ELF-1 (cell line): ENCODE measurements at regions not wholly inside any gene's neighbourhood (a gene's known extent, or its start where the extent isn't known, plus 50 kb on each side); places are given as distances from the start of the nearest gene placed in this dataset.

Experiments
- DNase-seq: peaks from one replicate; pipeline ENCODE4 v3.0.0-alpha.2; 2016; ENCODE audit warnings: low read depth, low spot score

DNA sequence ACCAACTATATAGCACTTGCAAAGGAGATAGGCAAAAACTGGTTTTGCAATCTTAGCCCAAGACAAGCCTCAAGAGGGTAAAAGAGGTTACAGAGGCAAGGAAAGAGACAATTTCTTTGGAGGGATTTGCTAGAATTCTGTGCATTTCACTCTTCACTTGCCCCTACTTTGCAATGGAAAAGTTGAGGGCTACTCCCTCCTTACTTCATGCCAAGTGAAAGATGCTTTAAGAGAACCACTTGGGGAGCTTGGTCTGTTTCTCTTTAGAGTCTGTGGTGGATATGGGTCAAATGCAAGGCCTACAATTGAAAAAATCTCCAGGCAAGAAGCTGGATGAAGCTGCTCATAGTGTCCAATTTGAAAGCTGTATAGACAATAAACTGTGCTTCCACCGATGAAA is 167.7 kb upstream of the DIO2 start:
- DNase-seq = no peak

DNA sequence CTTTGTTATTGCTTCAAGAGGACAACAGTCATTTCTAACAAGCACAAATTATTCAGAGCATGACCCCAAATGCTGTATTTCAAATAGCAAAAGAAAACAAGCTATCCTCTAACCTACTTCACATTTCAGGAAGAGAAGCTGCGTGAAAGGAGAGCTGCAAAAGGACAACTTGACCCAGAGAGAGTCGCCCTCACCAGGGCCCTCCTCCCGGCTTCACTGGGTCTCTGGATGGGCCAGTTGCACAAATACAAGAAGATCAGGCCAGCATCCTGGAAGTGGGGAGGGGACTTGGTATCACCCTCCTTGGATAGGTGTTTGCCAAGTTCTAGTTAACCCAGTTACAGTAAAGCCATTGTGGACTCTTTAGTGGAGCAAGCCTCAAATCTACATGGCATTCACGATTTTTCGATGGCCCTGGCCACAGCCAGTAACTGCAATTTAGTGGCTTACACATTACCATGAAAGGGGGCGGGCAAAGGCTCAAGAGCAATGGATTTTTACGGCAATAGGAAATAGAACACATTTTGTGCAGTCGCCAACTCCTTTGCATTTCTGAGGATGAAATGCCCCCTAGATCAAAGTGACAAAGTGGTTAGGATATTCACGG is 166.9 kb upstream of the DIO2 start:
- no peak for DNase-seq

DNA sequence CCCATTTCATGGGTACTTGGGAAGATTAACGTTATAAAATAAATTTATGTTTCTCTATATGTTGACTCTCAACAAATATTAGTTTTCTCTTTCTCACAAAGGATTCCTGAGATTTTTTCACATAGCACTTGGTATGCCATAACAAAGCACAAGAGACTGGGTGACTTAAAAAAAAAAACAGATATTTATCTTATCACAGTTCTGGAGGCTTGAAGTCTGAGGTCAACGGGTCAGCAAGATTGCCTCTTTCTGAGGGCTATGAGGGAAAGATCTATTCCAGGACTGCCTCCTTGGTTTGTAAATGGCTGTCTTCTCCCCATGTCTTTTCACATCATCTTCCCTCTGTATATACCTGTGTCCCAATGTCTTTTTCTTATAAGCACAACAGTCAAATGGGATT is 153.5 kb upstream of the DIO2 start:
- DNase-seq = no peak

DNA sequence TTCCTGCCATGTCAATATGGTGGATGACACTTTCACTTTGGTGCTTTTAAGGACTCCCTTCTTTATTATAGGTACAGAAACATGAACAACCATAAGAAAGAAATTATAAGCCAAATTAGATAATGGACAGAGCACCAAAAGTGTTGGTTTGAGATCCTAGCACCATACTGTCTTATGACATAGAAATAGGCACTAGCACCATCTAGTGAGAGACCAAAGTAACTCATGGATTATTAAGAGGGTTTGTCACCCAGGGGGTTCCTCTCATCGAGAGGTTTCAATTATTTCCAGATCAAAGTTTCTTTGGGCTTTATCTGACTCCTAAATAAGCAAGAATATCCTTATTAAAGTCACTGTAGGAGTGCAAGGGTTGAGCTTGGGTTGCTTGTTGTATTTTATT is 153.0 kb upstream of the DIO2 start:
- DNase-seq = no peak

DNA sequence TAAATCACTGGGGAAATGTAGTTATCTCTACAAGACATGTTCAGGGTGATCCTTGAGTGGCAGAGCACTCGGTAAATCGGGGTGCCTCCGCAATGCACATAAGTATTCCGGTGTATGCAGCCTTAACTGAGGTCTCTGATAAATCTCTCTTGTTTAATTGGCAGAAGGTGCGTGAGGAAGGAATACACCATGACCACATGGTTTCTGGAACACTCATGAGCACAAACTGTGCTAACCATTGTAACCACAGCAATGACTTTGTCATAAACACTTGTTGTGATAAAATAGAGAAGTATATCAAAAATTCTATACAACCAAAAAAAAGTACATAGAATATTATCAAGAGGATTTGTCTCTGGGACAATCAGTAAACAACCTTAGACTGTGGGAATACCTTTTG is 146.8 kb upstream of the DIO2 start:
- no peak for DNase-seq

DNA sequence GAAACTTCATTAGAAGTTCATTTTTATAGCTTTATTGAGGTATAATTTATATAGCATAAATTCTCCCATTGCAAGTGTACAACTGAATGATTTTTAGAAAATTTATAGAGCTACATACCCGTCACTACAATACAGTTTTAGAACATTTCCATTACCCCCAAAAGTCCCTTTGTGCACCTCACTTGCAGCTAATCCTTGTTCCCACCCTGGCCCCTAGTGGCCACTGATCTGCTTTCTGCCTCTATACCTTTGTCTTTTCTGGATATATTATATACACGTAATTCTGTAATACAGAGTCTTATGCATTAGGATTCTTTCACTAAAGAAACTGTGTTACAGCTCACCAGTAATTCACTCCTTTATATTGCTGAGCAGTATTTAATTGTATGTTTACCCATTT is 145.1 kb upstream of the DIO2 start:
- DNase-seq = no peak

DNA sequence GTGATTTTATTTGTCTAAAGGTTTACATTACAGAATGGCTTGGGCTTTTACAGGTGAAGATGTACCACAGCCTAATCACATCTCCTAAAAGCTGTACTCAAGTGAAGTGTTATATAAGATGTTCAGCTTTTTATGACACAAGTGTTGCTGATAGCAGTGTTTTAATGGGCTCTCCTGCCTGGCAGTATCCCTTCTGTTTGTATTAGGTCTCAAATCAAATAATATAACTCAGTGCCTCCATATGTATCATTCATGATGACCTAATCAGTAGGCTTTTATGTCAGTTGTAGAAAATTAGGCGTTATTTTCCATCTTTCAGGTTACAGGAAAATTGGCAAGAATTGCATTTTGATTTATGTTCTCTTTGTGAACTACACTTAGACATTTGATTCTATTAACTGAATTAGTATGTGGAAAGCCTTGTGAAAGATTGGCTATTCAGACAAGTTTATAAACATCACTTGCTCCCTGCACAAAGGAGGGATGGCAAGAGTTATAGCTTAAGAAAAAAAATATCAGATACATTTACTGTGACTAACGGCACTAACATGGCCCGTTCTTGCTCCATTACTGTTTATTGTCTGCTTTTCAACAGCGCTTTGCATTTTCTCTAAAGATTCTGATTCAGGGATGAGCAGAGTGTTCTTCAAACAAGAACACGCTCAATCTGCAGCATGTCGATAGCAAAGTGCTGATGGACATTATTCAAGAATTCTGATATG is 143.7 kb upstream of the DIO2 start:
- DNase-seq = no peak

DNA sequence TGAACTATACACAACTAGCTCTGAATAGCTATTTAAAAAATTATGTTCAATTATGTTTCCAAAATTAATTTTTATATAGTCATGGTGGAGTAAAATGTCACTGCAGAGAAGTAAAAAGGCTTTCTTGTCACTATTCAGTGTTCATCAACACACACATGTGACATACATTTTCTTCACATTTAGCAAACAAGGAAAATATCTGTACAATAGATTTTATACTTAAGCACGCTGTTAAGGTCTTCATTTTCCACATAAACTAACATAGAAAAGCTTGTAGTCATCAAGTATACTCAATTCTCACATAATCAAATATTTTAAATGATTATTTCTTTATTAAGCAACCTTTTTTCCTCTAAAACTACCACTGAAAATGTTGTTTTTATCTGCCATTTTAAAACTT is 141.2 kb upstream of the DIO2 start:
- DNase-seq = no peak

DNA sequence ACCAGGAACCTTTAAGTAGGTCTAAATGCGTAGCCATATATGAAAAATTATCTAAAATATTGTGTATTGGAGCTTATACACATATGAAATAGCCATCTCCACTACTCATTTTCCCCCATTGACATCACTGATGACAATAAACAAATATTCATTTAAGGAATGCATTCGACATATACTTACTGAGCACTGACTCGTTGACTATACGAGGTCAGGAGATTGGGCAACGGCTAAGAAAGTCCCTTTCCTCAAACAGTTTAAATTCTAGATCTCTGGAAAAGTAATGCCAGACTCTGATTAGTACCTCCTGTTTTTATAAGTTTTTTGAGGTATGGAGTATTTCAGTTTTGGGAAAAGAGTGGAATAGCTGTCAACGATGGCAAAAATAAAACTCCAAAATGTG is 139.4 kb upstream of the DIO2 start:
- no peak for DNase-seq

DNA sequence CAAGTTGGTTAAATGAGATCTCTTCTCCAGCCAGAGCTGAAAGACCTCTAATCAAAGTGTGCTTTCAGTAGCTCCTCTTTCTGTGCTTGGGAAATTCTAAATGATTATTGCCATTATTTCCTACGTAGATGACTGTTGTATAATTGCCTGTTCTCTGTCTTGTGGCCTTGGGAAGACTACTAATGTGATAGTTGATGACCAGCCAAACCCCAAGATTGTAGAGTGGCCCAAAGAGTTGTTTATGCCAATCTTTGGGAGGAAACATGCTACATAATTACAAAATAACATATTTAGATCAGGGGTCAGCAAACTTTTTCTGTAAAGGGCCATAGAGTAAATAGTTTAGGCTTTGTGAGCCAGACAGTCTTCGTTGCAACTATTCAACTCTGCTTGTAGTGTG is 135.1 kb upstream of the DIO2 start:
- no peak for DNase-seq

DNA sequence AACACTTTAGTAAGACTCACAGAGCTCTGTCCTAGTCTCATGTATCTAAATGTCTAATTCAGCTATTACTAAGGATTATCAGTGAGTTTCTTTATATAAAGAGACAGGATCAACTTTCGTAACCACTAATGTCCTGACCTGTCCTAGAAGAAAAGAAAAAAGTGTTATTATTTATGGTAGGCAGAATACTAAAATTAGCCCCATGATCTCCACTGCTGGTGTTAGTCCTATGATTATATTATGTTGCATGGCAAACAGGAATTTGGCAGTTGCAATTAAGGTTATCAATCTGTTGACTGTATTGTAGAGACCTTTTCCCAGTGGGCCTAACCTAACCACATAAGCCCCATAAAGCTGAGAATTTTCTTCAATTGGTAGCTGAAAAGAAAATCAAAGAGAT is 132.9 kb upstream of the DIO2 start:
- no peak for DNase-seq

DNA sequence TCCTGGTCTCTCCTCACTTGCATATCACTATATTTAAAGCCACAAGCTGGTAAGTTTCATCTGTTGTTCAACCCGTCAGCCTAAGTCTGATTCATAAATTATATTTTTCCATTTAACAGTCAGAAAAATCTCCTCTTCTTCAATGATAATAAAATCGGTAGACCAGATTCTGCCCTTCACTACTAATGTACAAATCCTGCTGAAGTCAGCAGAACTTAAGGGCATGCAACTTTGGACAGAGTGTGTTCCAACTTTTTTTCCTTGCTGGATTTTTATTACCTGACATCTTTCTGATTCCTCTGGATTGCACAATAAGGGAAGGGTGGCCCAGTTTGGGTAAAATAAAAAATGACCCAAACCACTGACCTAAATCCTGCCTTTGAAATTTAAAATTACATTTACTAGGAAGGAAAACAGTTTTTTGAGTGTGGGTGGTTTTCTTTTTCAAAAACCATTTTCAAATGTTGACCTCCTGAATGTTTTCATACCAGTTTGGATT is 125.4 kb upstream of the DIO2 start:
- DNase-seq = no peak

DNA sequence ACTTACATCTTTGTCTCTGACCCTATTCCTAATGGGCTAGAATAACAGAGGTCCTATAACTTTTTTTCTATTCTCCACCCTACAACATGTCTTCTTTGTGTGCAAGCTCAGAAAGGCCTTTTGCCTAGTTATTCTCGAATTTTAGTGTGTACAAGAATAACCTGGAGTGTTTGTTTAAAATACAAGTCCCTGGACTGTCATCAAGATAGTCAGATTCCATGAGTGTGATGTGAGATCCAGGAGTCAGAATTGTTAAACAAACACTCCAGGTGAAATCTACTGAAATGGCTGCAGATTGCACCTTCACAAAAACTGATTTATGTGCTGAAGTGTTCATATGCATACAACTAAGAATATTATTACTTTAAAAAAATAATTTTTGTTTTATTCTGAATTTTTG is 114.4 kb upstream of the DIO2 start:
- no peak for DNase-seq

DNA sequence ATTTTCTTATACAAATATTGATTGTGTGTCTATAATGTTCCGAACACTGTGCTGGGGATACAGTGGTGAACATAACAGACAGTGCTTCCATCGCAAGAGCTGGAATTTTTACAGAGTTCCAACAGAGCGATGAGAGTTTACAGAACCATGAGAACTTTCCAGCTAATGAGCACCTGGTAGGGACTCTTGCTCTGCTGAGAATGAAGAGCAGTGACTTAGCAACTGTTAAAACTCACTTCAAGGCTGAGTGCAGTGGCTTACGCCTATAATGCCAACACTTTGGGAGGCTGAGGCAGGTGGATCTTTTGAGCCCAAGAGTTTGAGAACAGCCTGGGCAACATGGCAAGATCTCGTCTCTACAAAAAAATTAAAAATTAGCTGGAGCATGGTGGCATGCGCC is 113.8 kb upstream of the DIO2 start:
- DNase-seq = no peak

DNA sequence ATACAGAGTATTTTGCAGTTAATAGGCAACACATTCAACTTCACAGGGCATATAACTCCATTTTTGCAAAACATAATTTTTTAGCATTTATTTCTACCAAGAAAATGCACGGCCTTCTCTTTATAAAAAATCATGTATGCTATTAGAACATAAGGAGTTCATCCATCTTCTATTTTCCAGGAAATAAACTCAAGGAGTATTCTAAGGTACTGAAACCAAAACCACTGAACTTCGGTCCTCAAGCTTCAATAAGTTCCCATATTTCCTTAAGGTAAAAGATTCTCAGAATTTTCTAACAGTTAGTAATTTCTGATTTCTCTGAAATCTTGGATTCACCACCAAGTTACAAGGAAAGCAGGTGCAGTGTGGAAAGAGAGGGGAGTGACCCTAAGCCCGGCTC is 113.3 kb upstream of the DIO2 start:
- DNase-seq = no peak

DNA sequence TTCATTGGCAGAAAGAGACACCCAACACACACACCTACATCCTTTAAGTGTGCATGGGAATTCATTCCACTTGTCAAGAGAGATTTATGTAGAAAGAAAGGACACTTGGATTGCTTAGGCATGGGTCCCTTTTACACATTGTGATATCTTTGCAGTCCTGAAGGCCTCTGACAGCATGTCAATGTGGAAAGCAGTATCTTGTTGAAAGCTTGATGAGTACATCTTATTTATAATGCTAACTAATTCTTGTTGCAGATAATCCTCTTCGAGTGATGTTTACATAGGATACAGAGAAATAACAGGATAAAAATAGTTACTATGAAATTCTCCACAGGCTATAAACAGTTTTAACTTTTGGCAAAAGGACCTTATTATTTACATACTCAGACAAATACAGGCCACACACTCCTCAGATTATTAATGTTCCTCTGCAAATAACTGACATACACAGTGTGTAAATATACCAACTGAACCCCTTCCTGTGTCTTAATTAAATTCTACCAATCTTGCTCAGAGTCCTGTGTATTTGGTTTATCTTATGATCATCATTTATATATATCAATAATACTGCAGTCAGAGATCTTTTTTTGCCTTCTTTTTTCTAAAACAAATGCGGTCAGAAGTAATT is 111.8 kb upstream of the DIO2 start:
- DNase-seq = no peak

DNA sequence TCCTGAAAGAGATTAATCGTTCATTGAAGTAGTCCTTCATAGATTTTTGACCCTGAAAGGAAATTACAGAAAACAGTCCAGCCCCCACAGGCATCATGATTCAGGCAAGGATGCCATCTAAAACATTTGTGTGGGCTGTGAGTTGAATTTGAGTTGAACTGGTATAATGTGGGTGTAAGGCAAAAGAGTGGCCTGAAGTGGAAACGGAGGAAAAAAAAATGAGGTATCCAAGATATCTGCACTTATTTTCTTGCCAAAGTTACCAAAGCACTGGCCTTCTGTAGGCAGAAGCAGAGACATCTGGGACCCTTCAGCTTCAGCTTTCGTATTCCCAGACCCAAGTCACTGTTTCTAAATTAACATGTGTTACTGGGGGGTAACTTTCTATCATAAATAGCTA is 105.1 kb upstream of the DIO2 start:
- DNase-seq = no peak

DNA sequence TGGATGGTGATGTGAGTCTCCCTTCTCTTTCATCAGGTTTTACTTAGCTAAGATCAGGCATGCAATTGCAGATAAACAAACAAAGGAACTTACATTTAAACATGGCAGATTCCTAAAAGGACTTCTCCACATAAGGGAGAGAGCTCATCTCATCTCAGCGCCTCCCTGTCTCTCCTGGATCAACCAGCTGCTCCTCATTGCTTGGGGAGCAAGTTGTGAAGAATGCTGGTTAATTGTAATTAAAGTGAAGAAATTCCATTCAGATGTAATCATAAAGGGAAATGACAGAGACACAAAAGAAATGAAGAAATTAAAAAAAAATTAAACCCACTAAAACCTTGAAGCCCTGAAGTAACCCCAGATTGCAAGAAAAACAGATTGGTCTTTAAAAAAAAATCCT is 104.4 kb upstream of the DIO2 start:
- no peak for DNase-seq

DNA sequence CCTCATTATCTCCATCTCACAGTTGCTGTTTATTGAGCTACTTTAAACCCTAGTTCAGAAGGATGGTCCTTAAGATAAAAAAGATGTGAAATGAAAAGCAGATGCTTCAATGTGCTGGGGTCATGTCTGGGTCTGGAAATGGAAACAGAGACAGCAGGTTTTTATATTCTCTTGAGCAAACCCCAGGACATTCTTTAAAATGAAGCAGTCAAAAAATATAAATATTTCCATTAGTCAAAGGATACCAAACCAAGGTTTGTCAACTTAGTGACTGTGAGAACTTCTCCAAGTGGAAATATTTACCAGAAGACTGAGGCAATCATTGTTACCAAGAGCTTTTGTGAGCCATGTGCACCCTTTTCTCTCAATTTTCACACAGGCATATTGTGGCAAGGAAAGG is 102.5 kb upstream of the DIO2 start:
- no peak for DNase-seq

DNA sequence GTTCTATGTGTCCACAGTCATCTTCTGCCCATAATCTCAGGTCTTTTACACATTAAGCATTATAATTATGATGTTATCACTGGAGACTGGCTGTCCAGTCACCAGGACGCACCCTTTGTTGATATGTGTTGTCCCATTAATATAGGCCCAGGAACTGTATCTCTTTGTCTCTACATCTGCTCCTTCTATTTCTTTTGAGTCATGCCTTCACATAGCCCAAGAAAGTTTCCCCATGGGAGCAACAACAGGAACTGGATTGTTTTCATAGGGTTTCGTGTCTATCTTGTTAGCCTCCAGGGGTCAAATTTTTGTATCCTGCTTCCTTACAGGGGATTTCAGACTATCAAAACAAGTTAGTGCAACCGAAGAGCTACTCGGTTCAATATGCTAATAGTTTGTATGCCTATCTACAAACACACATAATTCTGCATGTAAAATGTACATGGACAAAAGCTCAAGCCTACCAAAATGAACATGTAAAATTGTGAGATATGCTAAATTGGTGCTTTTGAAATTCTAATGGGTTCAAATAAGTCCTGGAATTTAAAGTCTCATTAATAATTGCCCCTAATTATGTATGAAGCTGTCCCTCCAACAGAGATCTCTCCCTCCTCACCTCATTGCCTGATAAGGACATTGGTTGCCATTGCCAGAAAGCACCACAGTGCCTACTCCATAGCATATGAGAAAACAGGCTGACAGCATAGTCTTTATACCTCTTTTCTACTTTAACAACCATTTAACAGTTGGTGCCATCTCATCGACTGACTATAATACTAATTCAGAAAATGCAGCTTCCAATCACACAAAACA is 99.8 kb upstream of the DIO2 start:
- no peak for DNase-seq

DNA sequence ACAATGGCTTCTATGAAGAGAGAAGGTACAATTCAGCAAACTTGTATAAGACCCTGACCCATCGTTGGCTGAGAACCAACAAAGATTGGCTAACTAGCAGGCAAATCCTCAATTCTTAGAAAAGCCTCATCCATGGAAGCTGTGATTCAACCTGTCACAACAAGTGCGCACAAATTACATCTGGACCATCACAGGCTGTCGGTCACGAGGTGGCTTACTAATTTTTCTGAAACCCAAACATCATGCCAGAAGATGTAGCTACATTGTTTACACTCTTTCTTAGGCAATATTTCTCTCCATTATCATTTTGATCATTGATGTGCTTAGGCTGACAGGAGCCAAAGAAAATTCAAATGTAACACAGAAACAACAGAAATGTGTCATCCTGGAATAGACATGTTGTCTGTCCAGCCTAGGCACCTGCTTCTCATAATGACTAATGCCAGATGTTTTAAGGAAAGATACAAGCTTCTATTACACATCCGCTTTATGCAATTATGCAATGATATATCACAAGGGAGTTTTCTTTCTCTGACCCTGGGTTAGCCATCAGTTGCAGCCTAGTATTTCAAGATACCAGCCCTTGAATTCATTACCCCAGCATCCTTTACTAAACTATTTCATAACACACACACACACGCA is 92.9 kb upstream of the DIO2 start:
- no peak for DNase-seq

DNA sequence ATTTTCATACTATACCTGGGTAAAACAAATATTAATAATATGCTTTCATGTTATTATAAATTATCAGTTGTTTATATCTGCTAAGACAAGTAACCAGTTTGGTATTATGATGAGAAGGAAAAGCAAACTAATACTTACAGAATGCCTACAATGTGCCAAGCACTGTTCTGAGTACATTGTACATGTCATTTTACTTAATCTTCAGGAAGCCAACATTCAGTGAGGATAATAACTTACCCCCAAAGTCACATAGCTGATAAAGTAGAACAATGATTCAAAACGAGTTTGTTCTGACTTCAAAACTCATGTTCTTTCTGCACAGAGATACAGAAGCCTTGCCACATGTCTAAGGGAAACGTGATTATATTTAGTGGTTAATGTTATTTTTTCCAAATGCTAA is 89.0 kb upstream of the DIO2 start:
- no peak for DNase-seq
